Neural progenitor cell (in vitro differentiated cells): ENCODE measurements at regions not wholly inside any gene's neighbourhood (a gene's known extent, or its start where the extent isn't known, plus 50 kb on each side); places are given as distances from the start of the nearest gene placed in this dataset.

Experiments used
- CTCF ChIP-seq: fragments of 200-600 bp; sonication (generic); IDR thresholded peaks from 2 replicates; pipeline ENCODE4 v1.5.1; 2017; ENCODE audit warnings: antibody characterized with exemption, mild to moderate bottlenecking
- EZH2 ChIP-seq: fragments of 200-600 bp; sonication (generic); IDR thresholded peaks from 2 replicates; pipeline ENCODE4 v1.6.1; 2017; ENCODE audit warnings: antibody characterized with exemption, mild to moderate bottlenecking, moderate library complexity

GRCh38 chr7:156234192-156234591 lies 406.4 kb upstream of the RNF32 start:
- TF ChIP-seq CTCF: no peak
- TF ChIP-seq EZH2: no peak
